ENCODE measurements at regions not wholly inside any gene's neighbourhood (a gene's known extent, or its start where the extent isn't known, plus 50 kb on each side); places are given as distances from the start of the nearest gene placed in this dataset.

GRCh38 chr3:64343689-64344430 lies 118.6 kb upstream of the PRICKLE2 start:
- Histone ChIP-seq H3K23ac (ENCODE audit: low read depth, low read length, poor library complexity) (no peak overlapping the region), H3K27ac (replicated peaks; ENCODE audit: low read length) (no peak overlapping the region), H3K18ac (ENCODE audit: low read length) (no peak overlapping the region), H3K9me3 (replicated peaks in 1 of 2; ENCODE audit: control insufficient read depth in 2 of 2, insufficient read depth in 1 of 2, low read depth in 1 of 2, low read length in 2 of 2) (no peaks in the 10 kb centered on the region), H3K4me2 (ENCODE audit: insufficient read depth, low read length, poor library complexity, severe bottlenecking) (no peak overlapping the region), H4K91ac (ENCODE audit: low read depth, low read length, poor library complexity) (no peak overlapping the region), H3K9ac (ENCODE audit: low read depth, low read length, poor library complexity) (no peak overlapping the region), H2BK15ac (ENCODE audit: low read length) (no peak overlapping the region), H4K8ac (ENCODE audit: low read depth, low read length) (no peak overlapping the region), H2BK120ac (ENCODE audit: low read depth, low read length) (no peak overlapping the region), H3K36me3 (replicated peaks in 1 of 2; ENCODE audit: control insufficient read depth in 2 of 2, insufficient read depth in 2 of 2, low read length in 2 of 2) (no peaks in the 10 kb centered on the region), H3K4me3 (ENCODE audit: low read length in 2 of 2) (no peak overlapping the region), H2AFZ (ENCODE audit: low read length) (peak overlapping the region; percentile 61), H3K4me1 (ENCODE audit: control insufficient read depth in 2 of 2, insufficient read depth in 1 of 2, low read depth in 1 of 2, low read length in 2 of 2) (peaks cover 18 to 33% of the 10 kb centered on the region in 2 donors), H3K79me1 (ENCODE audit: low read depth, low read length) (no peaks in the 10 kb centered on the region), H3K4ac (ENCODE audit: low read length) (no peak overlapping the region), H2BK12ac (ENCODE audit: low read length) (no peak overlapping the region), H2AK5ac (ENCODE audit: low read depth, low read length) (no peak overlapping the region), H3K27me3 (ENCODE audit: control insufficient read depth in 3 of 3, insufficient read depth in 3 of 3, low read depth in 1 of 3, low read length in 3 of 3) (no peaks in the 10 kb centered on the region), H2BK5ac (ENCODE audit: low read length) (no peak overlapping the region), H3K14ac (ENCODE audit: low read length) (no peak overlapping the region)
- DNase-seq (ENCODE audit: low spot score) = no peak
- no CpG with 5 or more reads among the region's 8 CpGs for WGBS, 2 donors (ENCODE audit: extremely low coverage in 2 of 2, insufficient read length in 2 of 2, insufficient replicate concordance in 1 of 2)

GRCh38 chr3:64342940-64343688 lies 117.8 kb upstream of the PRICKLE2 start:
- H3K4me1 ChIP-seq (ENCODE audit: control insufficient read depth in 2 of 2, insufficient read depth in 1 of 2, low read depth in 1 of 2, low read length in 2 of 2) = peaks cover 18 to 33% of the 10 kb centered on the region in 2 donors
- no CpG with 5 or more reads among the region's 6 CpGs for WGBS, 2 donors (ENCODE audit: extremely low coverage in 2 of 2, insufficient read length in 2 of 2, insufficient replicate concordance in 1 of 2)

GRCh38 chr3:64341296-64341695 lies 116.0 kb upstream of the PRICKLE2 start:
- no peak overlapping the region for H2BK5ac ChIP-seq (ENCODE audit: low read length)
- peaks cover 0 to 2% of the 10 kb centered on the region in 2 donors for H3K9me3 ChIP-seq (replicated peaks in 1 of 2; ENCODE audit: control insufficient read depth in 2 of 2, insufficient read depth in 1 of 2, low read depth in 1 of 2, low read length in 2 of 2)
- H3K18ac ChIP-seq (ENCODE audit: low read length) = peak overlapping the region; percentile 60
- H3K14ac ChIP-seq (ENCODE audit: low read length) = no peak overlapping the region
- H2AK5ac ChIP-seq (ENCODE audit: low read depth, low read length) = peak overlapping the region; percentile 44
- H3K4ac ChIP-seq (ENCODE audit: low read length) = no peak overlapping the region
- H3K9ac ChIP-seq (ENCODE audit: low read depth, low read length, poor library complexity) = no peak overlapping the region
- H2BK15ac ChIP-seq (ENCODE audit: low read length) = no peak overlapping the region
- no peak overlapping the region for H3K23ac ChIP-seq (ENCODE audit: low read depth, low read length, poor library complexity)
- H2BK12ac ChIP-seq (ENCODE audit: low read length) = peak overlapping the region; percentile 26
- no peaks in the 10 kb centered on the region for H3K27me3 ChIP-seq (ENCODE audit: control insufficient read depth in 3 of 3, insufficient read depth in 3 of 3, low read depth in 1 of 3, low read length in 3 of 3)
- peak overlapping the region; percentile 67 for H2AFZ ChIP-seq (ENCODE audit: low read length)
- H3K4me1 ChIP-seq (ENCODE audit: control insufficient read depth in 2 of 2, insufficient read depth in 1 of 2, low read depth in 1 of 2, low read length in 2 of 2) = peaks cover 17 to 33% of the 10 kb centered on the region in 2 donors
- H4K91ac ChIP-seq (ENCODE audit: low read depth, low read length, poor library complexity) = no peak overlapping the region
- no peak overlapping the region for H3K4me3 ChIP-seq (ENCODE audit: low read length in 2 of 2)
- no peaks in the 10 kb centered on the region for H3K79me1 ChIP-seq (ENCODE audit: low read depth, low read length)
- no peak overlapping the region for H3K27ac ChIP-seq (replicated peaks; ENCODE audit: low read length)
- H3K4me2 ChIP-seq (ENCODE audit: insufficient read depth, low read length, poor library complexity, severe bottlenecking) = no peak overlapping the region
- no peaks in the 10 kb centered on the region for H3K36me3 ChIP-seq (replicated peaks in 1 of 2; ENCODE audit: control insufficient read depth in 2 of 2, insufficient read depth in 2 of 2, low read length in 2 of 2)
- no peak overlapping the region for H4K8ac ChIP-seq (ENCODE audit: low read depth, low read length)
- no CpG with 5 or more reads among the region's 1 CpG for WGBS, 2 donors (ENCODE audit: extremely low coverage in 2 of 2, insufficient read length in 2 of 2, insufficient replicate concordance in 1 of 2)
- DNase-seq (ENCODE audit: low spot score) = no peak
- no peak overlapping the region for H2BK120ac ChIP-seq (ENCODE audit: low read depth, low read length)

More at GRCh38 chr3:64342940-64343688, 117.8 kb upstream of the PRICKLE2 start:
- no peak overlapping the region for H4K91ac ChIP-seq (ENCODE audit: low read depth, low read length, poor library complexity)
- no peak overlapping the region for H3K4me3 ChIP-seq (ENCODE audit: low read length in 2 of 2)
- H3K4ac ChIP-seq (ENCODE audit: low read length) = no peak overlapping the region
- H3K23ac ChIP-seq (ENCODE audit: low read depth, low read length, poor library complexity) = no peak overlapping the region
- no peaks in the 10 kb centered on the region for H3K27me3 ChIP-seq (ENCODE audit: control insufficient read depth in 3 of 3, insufficient read depth in 3 of 3, low read depth in 1 of 3, low read length in 3 of 3)
- H2BK12ac ChIP-seq (ENCODE audit: low read length) = no peak overlapping the region
- no peak overlapping the region for H3K14ac ChIP-seq (ENCODE audit: low read length)
- no peak overlapping the region for H3K4me2 ChIP-seq (ENCODE audit: insufficient read depth, low read length, poor library complexity, severe bottlenecking)
- H4K8ac ChIP-seq (ENCODE audit: low read depth, low read length) = no peak overlapping the region
- no peaks in the 10 kb centered on the region for H3K79me1 ChIP-seq (ENCODE audit: low read depth, low read length)
- H3K9ac ChIP-seq (ENCODE audit: low read depth, low read length, poor library complexity) = no peak overlapping the region
- no peak overlapping the region for H3K18ac ChIP-seq (ENCODE audit: low read length)
- DNase-seq (ENCODE audit: low spot score) = no peak
- H3K9me3 ChIP-seq (replicated peaks in 1 of 2; ENCODE audit: control insufficient read depth in 2 of 2, insufficient read depth in 1 of 2, low read depth in 1 of 2, low read length in 2 of 2) = no peaks in the 10 kb centered on the region
- no peaks in the 10 kb centered on the region for H3K36me3 ChIP-seq (replicated peaks in 1 of 2; ENCODE audit: control insufficient read depth in 2 of 2, insufficient read depth in 2 of 2, low read length in 2 of 2)
- no peak overlapping the region for H2BK120ac ChIP-seq (ENCODE audit: low read depth, low read length)
- no peak overlapping the region for H2BK15ac ChIP-seq (ENCODE audit: low read length)
- peak overlapping the region; percentile 45 for H2AFZ ChIP-seq (ENCODE audit: low read length)
- H2AK5ac ChIP-seq (ENCODE audit: low read depth, low read length) = no peak overlapping the region
- H3K27ac ChIP-seq (replicated peaks; ENCODE audit: low read length) = no peak overlapping the region
- H2BK5ac ChIP-seq (ENCODE audit: low read length) = no peak overlapping the region

DNA sequence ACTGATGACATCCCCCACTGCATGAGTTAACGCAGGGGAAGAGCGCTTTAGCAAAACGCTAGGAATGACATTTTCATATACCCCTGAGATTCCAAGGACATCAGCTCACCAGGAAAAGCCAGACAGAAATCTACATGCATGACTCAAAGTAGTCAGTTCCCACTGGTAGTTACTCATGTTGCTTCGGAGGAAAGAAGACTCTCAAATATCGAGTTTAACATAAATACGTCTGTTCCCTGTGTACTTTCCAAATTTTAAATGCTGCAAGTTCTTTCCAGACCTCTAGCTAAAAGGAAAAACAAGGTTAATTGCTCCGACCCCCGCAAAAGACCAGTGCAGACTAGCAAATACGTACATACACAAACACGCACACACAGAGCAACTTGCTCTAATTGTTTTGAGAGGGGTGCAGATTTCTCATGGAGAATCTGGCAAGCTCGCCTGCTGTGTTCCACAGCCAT lies 115.4 kb upstream of the PRICKLE2 start:
- Histone ChIP-seq H2AFZ (ENCODE audit: low read length) (peak overlapping the region; percentile 67), H3K18ac (ENCODE audit: low read length) (no peak overlapping the region), H3K4me3 (ENCODE audit: low read length in 2 of 2) (no peak overlapping the region), H3K14ac (ENCODE audit: low read length) (no peak overlapping the region), H3K9me3 (replicated peaks in 1 of 2; ENCODE audit: control insufficient read depth in 2 of 2, insufficient read depth in 1 of 2, low read depth in 1 of 2, low read length in 2 of 2) (peaks cover 0 to 2% of the 10 kb centered on the region in 2 donors), H3K9ac (ENCODE audit: low read depth, low read length, poor library complexity) (no peak overlapping the region), H3K27ac (replicated peaks; ENCODE audit: low read length) (no peak overlapping the region), H3K27me3 (ENCODE audit: control insufficient read depth in 3 of 3, insufficient read depth in 3 of 3, low read depth in 1 of 3, low read length in 3 of 3) (no peaks in the 10 kb centered on the region), H3K36me3 (replicated peaks in 1 of 2; ENCODE audit: control insufficient read depth in 2 of 2, insufficient read depth in 2 of 2, low read length in 2 of 2) (no peaks in the 10 kb centered on the region), H3K4ac (ENCODE audit: low read length) (no peak overlapping the region), H4K8ac (ENCODE audit: low read depth, low read length) (no peak overlapping the region), H2BK15ac (ENCODE audit: low read length) (no peak overlapping the region), H3K79me1 (ENCODE audit: low read depth, low read length) (no peaks in the 10 kb centered on the region), H3K23ac (ENCODE audit: low read depth, low read length, poor library complexity) (no peak overlapping the region), H4K91ac (ENCODE audit: low read depth, low read length, poor library complexity) (no peak overlapping the region), H3K4me1 (ENCODE audit: control insufficient read depth in 2 of 2, insufficient read depth in 1 of 2, low read depth in 1 of 2, low read length in 2 of 2) (peaks cover 17 to 33% of the 10 kb centered on the region in 2 donors), H2BK5ac (ENCODE audit: low read length) (no peak overlapping the region), H2AK5ac (ENCODE audit: low read depth, low read length) (no peak overlapping the region), H2BK12ac (ENCODE audit: low read length) (no peak overlapping the region), H2BK120ac (ENCODE audit: low read depth, low read length) (no peak overlapping the region), H3K4me2 (ENCODE audit: insufficient read depth, low read length, poor library complexity, severe bottlenecking) (no peak overlapping the region)
- WGBS, 2 donors (ENCODE audit: extremely low coverage in 2 of 2, insufficient read length in 2 of 2, insufficient replicate concordance in 1 of 2) = no CpG with 5 or more reads among the region's 11 CpGs
- no peak for DNase-seq (ENCODE audit: low spot score)
